ENCODE measurements at regions not wholly inside any gene's neighbourhood (a gene's known extent, or its start where the extent isn't known, plus 50 kb on each side); places are given as distances from the start of the nearest gene placed in this dataset.

DNA sequence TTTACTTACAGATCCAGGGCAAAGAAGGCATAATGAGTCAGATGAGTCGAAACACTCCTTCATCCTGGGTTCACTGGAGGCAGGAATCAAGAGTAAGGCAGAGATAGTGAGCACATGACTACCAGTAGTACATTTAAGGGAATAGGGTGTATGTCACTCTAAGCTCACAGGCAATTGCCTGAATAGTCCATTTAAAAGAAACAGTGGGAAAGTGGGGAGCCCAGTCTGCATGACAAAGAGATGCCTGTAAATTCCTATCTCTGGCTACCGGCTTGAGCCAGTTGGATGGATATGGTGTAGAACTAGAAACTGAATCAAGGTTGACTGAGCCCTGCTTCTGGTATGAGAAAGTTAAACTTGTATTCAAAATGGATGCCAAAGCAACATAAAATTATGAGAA is 861.5 kb upstream of the ZWINT start:
- H3K36me3 ChIP-seq (replicated peaks in 1 of 2; ENCODE audit: control insufficient read depth in 1 of 2, insufficient read depth in 2 of 2, low read length in 2 of 2) = no peaks in the 10 kb centered on the region
- in situ Hi-C loops (cut with HindIII; ENCODE audit: extremely low pct_ligation_motif_present, low pct_unique_long_range_greater_than_20kb) = no loop called here
- H4K20me1 ChIP-seq (ENCODE audit: insufficient read depth, low read length) = no peaks in the 10 kb centered on the region
- no peak overlapping the region for H3K4me2 ChIP-seq (ENCODE audit: low read depth, low read length)
- H3K4me1 ChIP-seq (ENCODE audit: insufficient read depth, low read length) = no peaks in the 10 kb centered on the region
- H3K27ac ChIP-seq (ENCODE audit: extremely low read length, insufficient read depth, low read length) = no peak overlapping the region
- CTCF ChIA-PET (ENCODE audit: low intra/inter-chr PET ratio, low total read pairs) = no interaction called here
- intact Hi-C loops (cut with micrococcal nuclease; ENCODE audit: unreplicated experiment) = no loop called here
- H3K9me3 ChIP-seq (ENCODE audit: low read length) = no peaks in the 10 kb centered on the region
- FAIRE-seq (no peak), DNase-seq (ENCODE audit: low spot score) (no peak), ATAC-seq (no peak)
- no TSS peak for BruUV-seq (replicated peaks)
- H3K9ac ChIP-seq (ENCODE audit: insufficient read depth, low read depth, low read length) = no peak overlapping the region
- no peaks in the 10 kb centered on the region for H3K27me3 ChIP-seq (ENCODE audit: control insufficient read depth in 1 of 2, insufficient read depth in 2 of 2, low read length in 2 of 2)
- 0% methylated on average over 2 of the region's 2 CpGs for WGBS (ENCODE audit: low lambda C conversion rate)
- no peaks in the 10 kb centered on the region for H3K79me2 ChIP-seq (ENCODE audit: insufficient read depth, low read length)
- H3K4me3 ChIP-seq (replicated peaks in 1 of 3; ENCODE audit: insufficient read depth in 1 of 3, low read depth in 2 of 3, low read length in 3 of 3) = no peak overlapping the region
- H2AFZ ChIP-seq (ENCODE audit: low read length) = no peak overlapping the region
- TF ChIP-seq ZNF777 (CRISPR knock-in tag; IDR thresholded peaks at IDR 0.05) = no peak
- TF ChIP-seq NR2F6 (IDR thresholded peaks at IDR 0.05) = no peak
- no peak for TF ChIP-seq NR2F6 (CRISPR knock-in tag; IDR thresholded peaks at IDR 0.05)
- TF ChIP-seq ZNF331 (CRISPR knock-in tag; IDR thresholded peaks at IDR 0.05) = no peak
- TF ChIP-seq, protein P1, sequence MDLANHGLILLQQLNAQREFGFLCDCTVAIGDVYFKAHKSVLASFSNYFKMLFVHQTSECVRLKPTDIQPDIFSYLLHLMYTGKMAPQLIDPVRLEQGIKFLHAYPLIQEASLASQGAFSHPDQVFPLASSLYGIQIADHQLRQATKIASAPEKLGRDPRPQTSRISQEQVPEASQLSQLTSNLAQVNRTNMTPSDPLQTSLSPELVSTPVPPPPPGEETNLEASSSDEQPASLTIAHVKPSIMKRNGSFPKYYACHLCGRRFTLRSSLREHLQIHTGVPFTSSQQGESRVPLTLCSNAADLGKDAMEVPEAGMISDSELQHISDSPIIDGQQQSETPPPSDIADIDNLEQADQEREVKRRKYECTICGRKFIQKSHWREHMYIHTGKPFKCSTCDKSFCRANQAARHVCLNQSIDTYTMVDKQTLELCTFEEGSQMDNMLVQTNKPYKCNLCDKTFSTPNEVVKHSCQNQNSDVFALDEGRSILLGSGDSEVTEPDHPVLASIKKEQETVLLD (CRISPR knock-in tag; IDR thresholded peaks at IDR 0.05; ENCODE audit: low read depth) = no peak
- POLR2A ChIA-PET = no interaction called here

DNA sequence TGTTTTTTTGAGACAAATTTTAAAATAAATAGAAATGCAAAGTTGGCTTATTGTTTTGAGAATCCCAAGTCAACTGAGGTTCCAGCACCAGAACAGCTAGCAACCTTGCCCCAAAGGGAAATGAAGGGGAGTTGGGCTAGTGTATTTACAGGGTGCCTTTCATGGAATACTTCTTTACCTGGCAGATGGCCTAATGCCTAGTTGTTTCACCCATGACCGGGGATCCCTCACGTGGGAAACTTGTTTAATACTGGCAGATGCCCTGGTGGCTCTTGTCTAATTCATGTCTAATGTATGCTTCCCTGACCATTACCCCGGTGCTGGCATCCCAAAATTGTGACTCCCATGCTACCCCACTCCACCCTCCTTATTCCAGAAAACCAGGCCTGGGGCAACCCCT is 861.1 kb upstream of the ZWINT start:
- in situ Hi-C loops (cut with HindIII; ENCODE audit: extremely low pct_ligation_motif_present, low pct_unique_long_range_greater_than_20kb) (no loop called here), intact Hi-C loops (cut with micrococcal nuclease; ENCODE audit: unreplicated experiment) (no loop called here)
- no TSS peak for BruUV-seq (replicated peaks)
- Histone ChIP-seq H3K4me2 (ENCODE audit: low read depth, low read length) (no peak overlapping the region), H3K36me3 (replicated peaks in 1 of 2; ENCODE audit: control insufficient read depth in 1 of 2, insufficient read depth in 2 of 2, low read length in 2 of 2) (no peaks in the 10 kb centered on the region), H3K4me3 (replicated peaks in 1 of 3; ENCODE audit: insufficient read depth in 1 of 3, low read depth in 2 of 3, low read length in 3 of 3) (no peak overlapping the region), H3K27me3 (ENCODE audit: control insufficient read depth in 1 of 2, insufficient read depth in 2 of 2, low read length in 2 of 2) (no peaks in the 10 kb centered on the region), H4K20me1 (ENCODE audit: insufficient read depth, low read length) (no peaks in the 10 kb centered on the region), H3K9me3 (ENCODE audit: low read length) (no peaks in the 10 kb centered on the region), H2AFZ (ENCODE audit: low read length) (no peak overlapping the region), H3K27ac (ENCODE audit: extremely low read length, insufficient read depth, low read length) (no peak overlapping the region), H3K79me2 (ENCODE audit: insufficient read depth, low read length) (no peaks in the 10 kb centered on the region), H3K9ac (ENCODE audit: insufficient read depth, low read depth, low read length) (no peak overlapping the region), H3K4me1 (ENCODE audit: insufficient read depth, low read length) (no peaks in the 10 kb centered on the region)
- ATAC-seq = no peak
- ChIA-PET POLR2A (no interaction called here), CTCF (ENCODE audit: low intra/inter-chr PET ratio, low total read pairs) (no interaction called here)
- DNase-seq (ENCODE audit: low spot score) = no peak
- FAIRE-seq = no peak
- 0% methylated on average over 3 of the region's 3 CpGs for WGBS (ENCODE audit: low lambda C conversion rate)
- TF ChIP-seq, protein P2, sequence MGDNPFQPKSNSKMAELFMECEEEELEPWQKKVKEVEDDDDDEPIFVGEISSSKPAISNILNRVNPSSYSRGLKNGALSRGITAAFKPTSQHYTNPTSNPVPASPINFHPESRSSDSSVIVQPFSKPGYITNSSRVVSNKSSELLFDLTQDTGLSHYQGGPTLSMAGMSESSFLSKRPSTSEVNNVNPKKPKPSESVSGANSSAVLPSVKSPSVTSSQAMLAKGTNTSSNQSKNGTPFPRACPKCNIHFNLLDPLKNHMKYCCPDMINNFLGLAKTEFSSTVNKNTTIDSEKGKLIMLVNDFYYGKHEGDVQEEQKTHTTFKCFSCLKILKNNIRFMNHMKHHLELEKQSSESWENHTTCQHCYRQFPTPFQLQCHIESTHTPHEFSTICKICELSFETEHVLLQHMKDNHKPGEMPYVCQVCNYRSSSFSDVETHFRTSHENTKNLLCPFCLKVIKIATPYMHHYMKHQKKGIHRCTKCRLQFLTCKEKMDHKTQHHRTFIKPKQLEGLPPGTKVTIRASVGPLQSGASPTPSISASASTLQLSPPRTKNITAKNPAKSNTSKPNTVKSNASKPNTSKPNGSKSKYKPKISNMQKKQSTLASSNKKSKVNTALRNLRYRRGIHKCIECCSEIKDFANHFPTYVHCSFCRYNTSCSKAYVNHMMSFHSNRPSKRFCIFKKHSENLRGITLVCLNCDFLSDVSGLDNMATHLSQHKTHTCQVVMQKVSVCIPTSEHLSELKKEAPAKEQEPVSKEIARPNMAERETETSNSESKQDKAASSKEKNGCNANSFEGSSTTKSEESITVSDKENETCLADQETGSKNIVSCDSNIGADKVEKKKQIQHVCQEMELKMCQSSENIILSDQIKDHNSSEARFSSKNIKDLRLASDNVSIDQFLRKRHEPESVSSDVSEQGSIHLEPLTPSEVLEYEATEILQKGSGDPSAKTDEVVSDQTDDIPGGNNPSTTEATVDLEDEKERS (CRISPR knock-in tag; IDR thresholded peaks at IDR 0.05) = no peak
- TF ChIP-seq ZNF101 (CRISPR knock-in tag; IDR thresholded peaks at IDR 0.05; ENCODE audit: borderline replicate concordance, low read depth) (no peak), ZNF569 (CRISPR knock-in tag; IDR thresholded peaks at IDR 0.05; ENCODE audit: borderline replicate concordance) (no peak), SUZ12 (IDR thresholded peaks at IDR 0.05; ENCODE audit: low read depth, low read length) (no peak), ZNF841 (CRISPR knock-in tag; IDR thresholded peaks at IDR 0.05; ENCODE audit: borderline replicate concordance) (no peak)
- TF ChIP-seq, protein P3, sequence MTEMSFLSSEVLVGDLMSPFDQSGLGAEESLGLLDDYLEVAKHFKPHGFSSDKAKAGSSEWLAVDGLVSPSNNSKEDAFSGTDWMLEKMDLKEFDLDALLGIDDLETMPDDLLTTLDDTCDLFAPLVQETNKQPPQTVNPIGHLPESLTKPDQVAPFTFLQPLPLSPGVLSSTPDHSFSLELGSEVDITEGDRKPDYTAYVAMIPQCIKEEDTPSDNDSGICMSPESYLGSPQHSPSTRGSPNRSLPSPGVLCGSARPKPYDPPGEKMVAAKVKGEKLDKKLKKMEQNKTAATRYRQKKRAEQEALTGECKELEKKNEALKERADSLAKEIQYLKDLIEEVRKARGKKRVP (CRISPR knock-in tag; IDR thresholded peaks at IDR 0.05) = no peak
- TF ChIP-seq, protein P4, sequence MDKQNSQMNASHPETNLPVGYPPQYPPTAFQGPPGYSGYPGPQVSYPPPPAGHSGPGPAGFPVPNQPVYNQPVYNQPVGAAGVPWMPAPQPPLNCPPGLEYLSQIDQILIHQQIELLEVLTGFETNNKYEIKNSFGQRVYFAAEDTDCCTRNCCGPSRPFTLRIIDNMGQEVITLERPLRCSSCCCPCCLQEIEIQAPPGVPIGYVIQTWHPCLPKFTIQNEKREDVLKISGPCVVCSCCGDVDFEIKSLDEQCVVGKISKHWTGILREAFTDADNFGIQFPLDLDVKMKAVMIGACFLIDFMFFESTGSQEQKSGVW (CRISPR knock-in tag; IDR thresholded peaks at IDR 0.05; ENCODE audit: borderline replicate concordance) = no peak
- TF ChIP-seq, protein P5, sequence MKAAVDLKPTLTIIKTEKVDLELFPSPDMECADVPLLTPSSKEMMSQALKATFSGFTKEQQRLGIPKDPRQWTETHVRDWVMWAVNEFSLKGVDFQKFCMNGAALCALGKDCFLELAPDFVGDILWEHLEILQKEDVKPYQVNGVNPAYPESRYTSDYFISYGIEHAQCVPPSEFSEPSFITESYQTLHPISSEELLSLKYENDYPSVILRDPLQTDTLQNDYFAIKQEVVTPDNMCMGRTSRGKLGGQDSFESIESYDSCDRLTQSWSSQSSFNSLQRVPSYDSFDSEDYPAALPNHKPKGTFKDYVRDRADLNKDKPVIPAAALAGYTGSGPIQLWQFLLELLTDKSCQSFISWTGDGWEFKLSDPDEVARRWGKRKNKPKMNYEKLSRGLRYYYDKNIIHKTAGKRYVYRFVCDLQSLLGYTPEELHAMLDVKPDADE (CRISPR knock-in tag; IDR thresholded peaks at IDR 0.05) = no peak

Data from HepG2 (cell line).